ENCODE measurements at regions not wholly inside any gene's neighbourhood (a gene's known extent, or its start where the extent isn't known, plus 50 kb on each side); places are given as distances from the start of the nearest gene placed in this dataset.

GRCh38 chr6:164188861-164189260 is 774.3 kb downstream of the QKI start:
- no peak for TF ChIP-seq RAD21 (IDR thresholded peaks at IDR 0.05; ENCODE audit: low read depth)
- TF ChIP-seq CEBPB (IDR thresholded peaks at IDR 0.05), result no peak

- TF ChIP-seq CREB1 (IDR thresholded peaks at IDR 0.05; ENCODE audit: low read depth), result no peak
- no peak for TF ChIP-seq YY1 (IDR thresholded peaks at IDR 0.05; ENCODE audit: low read depth)
Measured at GRCh38 chr6:164185471-164185871, 771.0 kb downstream of the QKI start.

GRCh38 chr6:164184410-164184809 is 769.9 kb downstream of the QKI start:
- TF ChIP-seq FOXM1 (IDR thresholded peaks at IDR 0.05; ENCODE audit: borderline replicate concordance, low read depth), result no peak
- TF ChIP-seq REST (IDR thresholded peaks at IDR 0.05; ENCODE audit: low read depth), result no peak
- TF ChIP-seq EGR1 (IDR thresholded peaks at IDR 0.05), result no peak
- TF ChIP-seq ZBTB7A (IDR thresholded peaks at IDR 0.05; ENCODE audit: low read depth), result no peak
- no peak for TF ChIP-seq RAD21 (IDR thresholded peaks at IDR 0.05; ENCODE audit: low read depth)
- no peak for TF ChIP-seq TAF1 (IDR thresholded peaks at IDR 0.05; ENCODE audit: low read depth)
- TF ChIP-seq MAX (IDR thresholded peaks at IDR 0.05), result no peak
- TF ChIP-seq TEAD4 (IDR thresholded peaks at IDR 0.05), result no peak
- no peak for TF ChIP-seq CEBPB (IDR thresholded peaks at IDR 0.05)
- no peak for TF ChIP-seq CREB1 (IDR thresholded peaks at IDR 0.05; ENCODE audit: low read depth)
- TF ChIP-seq NFIC (IDR thresholded peaks at IDR 0.05), result no peak
- no peak for TF ChIP-seq EP300 (IDR thresholded peaks at IDR 0.05; ENCODE audit: borderline replicate concordance)
- no peak for TF ChIP-seq TCF12 (IDR thresholded peaks at IDR 0.05; ENCODE audit: low read depth)
- no peak for TF ChIP-seq USF1 (IDR thresholded peaks at IDR 0.05)
- TF ChIP-seq YY1 (IDR thresholded peaks at IDR 0.05; ENCODE audit: low read depth), result no peak

- TF ChIP-seq MAX (IDR thresholded peaks at IDR 0.05) (no peak), EGR1 (IDR thresholded peaks at IDR 0.05) (no peak), NFIC (IDR thresholded peaks at IDR 0.05) (no peak), RAD21 (IDR thresholded peaks at IDR 0.05; ENCODE audit: low read depth) (no peak), ZBTB7A (IDR thresholded peaks at IDR 0.05; ENCODE audit: low read depth) (no peak), EP300 (IDR thresholded peaks at IDR 0.05; ENCODE audit: borderline replicate concordance) (no peak), TCF12 (IDR thresholded peaks at IDR 0.05; ENCODE audit: low read depth) (no peak), YY1 (IDR thresholded peaks at IDR 0.05; ENCODE audit: low read depth) (no peak), FOXM1 (IDR thresholded peaks at IDR 0.05; ENCODE audit: borderline replicate concordance, low read depth) (no peak), REST (IDR thresholded peaks at IDR 0.05; ENCODE audit: low read depth) (no peak)
Measured at GRCh38 chr6:164183556-164184123, 769.1 kb downstream of the QKI start.

- TF ChIP-seq TCF12 (IDR thresholded peaks at IDR 0.05; ENCODE audit: low read depth), result no peak
- TF ChIP-seq TAF1 (IDR thresholded peaks at IDR 0.05; ENCODE audit: low read depth), result no peak
- no peak for TF ChIP-seq RAD21 (IDR thresholded peaks at IDR 0.05; ENCODE audit: low read depth)
- no peak for TF ChIP-seq NFIC (IDR thresholded peaks at IDR 0.05)
- no peak for TF ChIP-seq TEAD4 (IDR thresholded peaks at IDR 0.05)
- no peak for TF ChIP-seq FOXM1 (IDR thresholded peaks at IDR 0.05; ENCODE audit: borderline replicate concordance, low read depth)
- no peak for TF ChIP-seq USF1 (IDR thresholded peaks at IDR 0.05)
Measured at GRCh38 chr6:164178679-164179332, 764.3 kb downstream of the QKI start.

GRCh38 chr6:164169355-164169754 is 754.8 kb downstream of the QKI start:
- TF ChIP-seq USF1 (IDR thresholded peaks at IDR 0.05), result no peak
- TF ChIP-seq FOXM1 (IDR thresholded peaks at IDR 0.05; ENCODE audit: borderline replicate concordance, low read depth), result no peak
- TF ChIP-seq TAF1 (IDR thresholded peaks at IDR 0.05; ENCODE audit: low read depth), result no peak
- no peak for TF ChIP-seq CREB1 (IDR thresholded peaks at IDR 0.05; ENCODE audit: low read depth)
- no peak for TF ChIP-seq CEBPB (IDR thresholded peaks at IDR 0.05)
- TF ChIP-seq MAX (IDR thresholded peaks at IDR 0.05), result no peak
- TF ChIP-seq NFIC (IDR thresholded peaks at IDR 0.05), result no peak
